ENCODE measurements at regions not wholly inside any gene's neighbourhood (a gene's known extent, or its start where the extent isn't known, plus 50 kb on each side); places are given as distances from the start of the nearest gene placed in this dataset.
"Not testable (repeated sequence)": the region's sequence is repeated elsewhere in the genome, so short reads cannot be mapped to it uniquely, and the experiment has no call there.

- no peak for TF ChIP-seq ZNF274 (IDR thresholded peaks at IDR 0.05; ENCODE audit: low read depth, low read length)
- no peak for TF ChIP-seq SUZ12 (IDR thresholded peaks at IDR 0.05; ENCODE audit: extremely low read depth, insufficient read depth, insufficient read length)
- TF ChIP-seq YY1 (IDR thresholded peaks at IDR 0.05; ENCODE audit: insufficient read depth, insufficient read length) = no peak
- no peaks in the 10 kb centered on the region for H3K36me3 ChIP-seq (ENCODE audit: insufficient read depth, insufficient read length, low read length)
- H3K27me3 ChIP-seq (ENCODE audit: insufficient read depth, insufficient read length) = no peaks in the 10 kb centered on the region
- DNase-seq (ENCODE audit: low read depth, low spot score) = no peak
- H3K4me3 ChIP-seq (ENCODE audit: insufficient read length, low read depth) = no peak overlapping the region
- no peaks in the 10 kb centered on the region for H3K4me1 ChIP-seq (ENCODE audit: insufficient read depth, insufficient read length)
- H3K9me3 ChIP-seq (ENCODE audit: insufficient read depth, low read length) = no peaks in the 10 kb centered on the region
- no peak overlapping the region for H3K9ac ChIP-seq (ENCODE audit: insufficient read length, low read depth)
Observed at GRCh38 chr4:114321366-114321765, 277.2 kb upstream of the UGT8 start.

GRCh38 chr4:114323841-114324240 is 274.8 kb upstream of the UGT8 start:
- no peak overlapping the region for H3K9ac ChIP-seq (ENCODE audit: insufficient read length, low read depth)
- H3K4me1 ChIP-seq (ENCODE audit: insufficient read depth, insufficient read length) = no peaks in the 10 kb centered on the region
- no peaks in the 10 kb centered on the region for H3K27me3 ChIP-seq (ENCODE audit: insufficient read depth, insufficient read length)
- H3K4me3 ChIP-seq (ENCODE audit: insufficient read length, low read depth) = no peak overlapping the region
- no peak for DNase-seq (ENCODE audit: low read depth, low spot score)
- no peak for TF ChIP-seq SUZ12 (IDR thresholded peaks at IDR 0.05; ENCODE audit: extremely low read depth, insufficient read depth, insufficient read length)
- no peak for TF ChIP-seq ZNF274 (IDR thresholded peaks at IDR 0.05; ENCODE audit: low read depth, low read length)
- TF ChIP-seq YY1 (IDR thresholded peaks at IDR 0.05; ENCODE audit: insufficient read depth, insufficient read length) = no peak
- H3K9me3 ChIP-seq (ENCODE audit: insufficient read depth, low read length) = no peaks in the 10 kb centered on the region
- H3K36me3 ChIP-seq (ENCODE audit: insufficient read depth, insufficient read length, low read length) = no peaks in the 10 kb centered on the region

GRCh38 chr4:114326358-114326757 is 272.2 kb upstream of the UGT8 start:
- Histone ChIP-seq H3K9me3 (ENCODE audit: insufficient read depth, low read length) (no peaks in the 10 kb centered on the region), H3K27me3 (ENCODE audit: insufficient read depth, insufficient read length) (no peaks in the 10 kb centered on the region), H3K36me3 (ENCODE audit: insufficient read depth, insufficient read length, low read length) (no peaks in the 10 kb centered on the region), H3K4me3 (ENCODE audit: insufficient read length, low read depth) (no peak overlapping the region), H3K9ac (ENCODE audit: insufficient read length, low read depth) (no peak overlapping the region), H3K4me1 (ENCODE audit: insufficient read depth, insufficient read length) (no peaks in the 10 kb centered on the region)
- no peak for TF ChIP-seq ZNF274 (IDR thresholded peaks at IDR 0.05; ENCODE audit: low read depth, low read length)
- TF ChIP-seq SUZ12 (IDR thresholded peaks at IDR 0.05; ENCODE audit: extremely low read depth, insufficient read depth, insufficient read length) = no peak
- no peak for TF ChIP-seq YY1 (IDR thresholded peaks at IDR 0.05; ENCODE audit: insufficient read depth, insufficient read length)
- no peak for DNase-seq (ENCODE audit: low read depth, low spot score)

GRCh38 chr4:114332119-114332518 is 266.5 kb upstream of the UGT8 start:
- no peaks in the 10 kb centered on the region for H3K9me3 ChIP-seq (ENCODE audit: insufficient read depth, low read length)
- no peaks in the 10 kb centered on the region for H3K27me3 ChIP-seq (ENCODE audit: insufficient read depth, insufficient read length)
- H3K9ac ChIP-seq (ENCODE audit: insufficient read length, low read depth) = no peak overlapping the region
- DNase-seq (ENCODE audit: low read depth, low spot score) = no peak
- no peak for TF ChIP-seq ZNF274 (IDR thresholded peaks at IDR 0.05; ENCODE audit: low read depth, low read length)
- no peak for TF ChIP-seq SUZ12 (IDR thresholded peaks at IDR 0.05; ENCODE audit: extremely low read depth, insufficient read depth, insufficient read length)
- no peak overlapping the region for H3K4me3 ChIP-seq (ENCODE audit: insufficient read length, low read depth)
- no peaks in the 10 kb centered on the region for H3K4me1 ChIP-seq (ENCODE audit: insufficient read depth, insufficient read length)
- H3K36me3 ChIP-seq (ENCODE audit: insufficient read depth, insufficient read length, low read length) = no peaks in the 10 kb centered on the region

GRCh38 chr4:114334363-114334762 is 264.2 kb upstream of the UGT8 start:
- DNase-seq (ENCODE audit: low read depth, low spot score); H3K36me3 ChIP-seq (ENCODE audit: insufficient read depth, insufficient read length, low read length); H3K9ac ChIP-seq (ENCODE audit: insufficient read length, low read depth); H3K4me1 ChIP-seq (ENCODE audit: insufficient read depth, insufficient read length); H3K27me3 ChIP-seq (ENCODE audit: insufficient read depth, insufficient read length); H3K4me3 ChIP-seq (ENCODE audit: insufficient read length, low read depth); H3K9me3 ChIP-seq (ENCODE audit: insufficient read depth, low read length): not testable (repeated sequence)

GRCh38 chr4:114334884-114335330 is 263.7 kb upstream of the UGT8 start:
- Histone ChIP-seq H3K36me3 (ENCODE audit: insufficient read depth, insufficient read length, low read length) (no peaks in the 10 kb centered on the region), H3K27me3 (ENCODE audit: insufficient read depth, insufficient read length) (no peaks in the 10 kb centered on the region), H3K4me3 (ENCODE audit: insufficient read length, low read depth) (no peak overlapping the region), H3K9me3 (ENCODE audit: insufficient read depth, low read length) (no peaks in the 10 kb centered on the region), H3K4me1 (ENCODE audit: insufficient read depth, insufficient read length) (no peaks in the 10 kb centered on the region), H3K9ac (ENCODE audit: insufficient read length, low read depth) (no peak overlapping the region)
- no peak for DNase-seq (ENCODE audit: low read depth, low spot score)
- TF ChIP-seq YY1 (IDR thresholded peaks at IDR 0.05; ENCODE audit: insufficient read depth, insufficient read length) = no peak
- no peak for TF ChIP-seq SUZ12 (IDR thresholded peaks at IDR 0.05; ENCODE audit: extremely low read depth, insufficient read depth, insufficient read length)
- TF ChIP-seq ZNF274 (IDR thresholded peaks at IDR 0.05; ENCODE audit: low read depth, low read length) = no peak

GRCh38 chr4:114335339-114335738 is 263.3 kb upstream of the UGT8 start:
- Histone ChIP-seq H3K9me3 (ENCODE audit: insufficient read depth, low read length) (no peaks in the 10 kb centered on the region), H3K9ac (ENCODE audit: insufficient read length, low read depth) (no peak overlapping the region), H3K4me1 (ENCODE audit: insufficient read depth, insufficient read length) (no peaks in the 10 kb centered on the region), H3K36me3 (ENCODE audit: insufficient read depth, insufficient read length, low read length) (no peaks in the 10 kb centered on the region), H3K4me3 (ENCODE audit: insufficient read length, low read depth) (no peak overlapping the region), H3K27me3 (ENCODE audit: insufficient read depth, insufficient read length) (no peaks in the 10 kb centered on the region)
- no peak for DNase-seq (ENCODE audit: low read depth, low spot score)
- TF ChIP-seq ZNF274 (IDR thresholded peaks at IDR 0.05; ENCODE audit: low read depth, low read length) (no peak), YY1 (IDR thresholded peaks at IDR 0.05; ENCODE audit: insufficient read depth, insufficient read length) (no peak), SUZ12 (IDR thresholded peaks at IDR 0.05; ENCODE audit: extremely low read depth, insufficient read depth, insufficient read length) (no peak)

- TF ChIP-seq YY1 (IDR thresholded peaks at IDR 0.05; ENCODE audit: insufficient read depth, insufficient read length) (no peak), SUZ12 (IDR thresholded peaks at IDR 0.05; ENCODE audit: extremely low read depth, insufficient read depth, insufficient read length) (no peak), ZNF274 (IDR thresholded peaks at IDR 0.05; ENCODE audit: low read depth, low read length) (no peak)
- Histone ChIP-seq H3K4me3 (ENCODE audit: insufficient read length, low read depth) (no peak overlapping the region), H3K27me3 (ENCODE audit: insufficient read depth, insufficient read length) (no peaks in the 10 kb centered on the region), H3K9me3 (ENCODE audit: insufficient read depth, low read length) (no peaks in the 10 kb centered on the region), H3K9ac (ENCODE audit: insufficient read length, low read depth) (no peak overlapping the region), H3K4me1 (ENCODE audit: insufficient read depth, insufficient read length) (no peaks in the 10 kb centered on the region), H3K36me3 (ENCODE audit: insufficient read depth, insufficient read length, low read length) (no peaks in the 10 kb centered on the region)
- no peak for DNase-seq (ENCODE audit: low read depth, low spot score)
Observed at GRCh38 chr4:114343015-114343414, 255.6 kb upstream of the UGT8 start.
